HCT116 (cell line): ENCODE measurements at regions not wholly inside any gene's neighbourhood (a gene's known extent, or its start where the extent isn't known, plus 50 kb on each side); places are given as distances from the start of the nearest gene placed in this dataset.
"Not testable (repeated sequence)": the region's sequence is repeated elsewhere in the genome, so short reads cannot be mapped to it uniquely, and the experiment has no call there.

Experiments
- ATAC-seq: fragments of 200-7000 bp; cut with Tn5 transposase; 2 replicates; pipeline ENCODE4 v1.9.1; 2020; ENCODE audit warnings: mild to moderate bottlenecking, moderate library complexity
- BruUV-seq: library from RNA; stranded (reverse); fragments of 400-500 nt; replicated peaks from 2 replicates; lab custom pipeline; 2021; lab: Mats Ljungman, UMichigan
- CTCF ChIA-PET: fragments of 300-600 bp; sonication (Branson Sonifier 250); formaldehyde crosslinking; loops from one replicate; lab custom pipeline; 2021; ENCODE audit warnings: antibody characterized with exemption; lab: Charles Lee
- POLR2A ChIA-PET: fragments of 300-600, 350-600 bp; sonication (Branson Sonifier 250); formaldehyde crosslinking; loops from one replicate; lab custom pipeline; 2021; ENCODE audit warnings: antibody characterized with exemption; lab: Charles Lee
- RAD21 ChIA-PET, 2 experiments: fragments of 300-600 bp; sonication (Branson Sonifier 250); formaldehyde crosslinking; loops; one replicate each; lab custom pipeline; 2023; ENCODE audit warnings: low total read pairs in 2 of 2; ENCODE audit not compliant: uncharacterized antibody in 2 of 2, unreplicated experiment in 2 of 2, low non-redundant PET in 1 of 2; lab: Charles Lee
- DNase-seq: peaks from one replicate; pipeline ENCODE4 v3.0.0-alpha.2; 2010; ENCODE audit warnings: low read depth, low spot score
- H2AFZ ChIP-seq: fragments of 200-600 bp; shearing (Covaris generic), sonication (generic); 2 replicates; pipeline ENCODE4 v1.6.1; 2017; ENCODE audit warnings: low read depth, mixed run types, mixed read lengths, antibody characterized with exemption, low read length; ENCODE audit not compliant: poor library complexity, severe bottlenecking
- H3K27ac ChIP-seq: 2 replicates; pipeline ENCODE4 v1.5.1; 2012; ENCODE audit warnings: low read depth, low read length
- H3K27me3 ChIP-seq: fragments of 200-600 bp; sonication (generic); 2 replicates; pipeline ENCODE4 v1.6.1; 2016; ENCODE audit warnings: mixed run types, low read length, mixed read lengths; ENCODE audit not compliant: insufficient read depth
- H3K36me3 ChIP-seq, 2 experiments: fragments of 200-500 bp in 1 of 2; fragments of 200-600 bp in 1 of 2; sonication (Bioruptor generic) in 1 of 2; sonication (generic) in 1 of 2; 2 replicates each; pipeline versions ENCODE4 v1.5.1 to v1.6.1; 2014 to 2016; ENCODE audit warnings: low read length in 2 of 2, inconsistent platforms in 1 of 2, mixed read lengths in 1 of 2, mixed run types in 1 of 2; ENCODE audit not compliant: insufficient read depth in 2 of 2, control insufficient read depth in 1 of 2
- H3K4me1 ChIP-seq, 2 experiments: fragments of 200-600 bp in 1 of 2; sonication (generic) in 1 of 2; 2 replicates each; pipeline versions ENCODE4 v1.5.1 to v1.6.1; 2012 to 2017; ENCODE audit warnings: low read length in 2 of 2, inconsistent platforms in 1 of 2, mild to moderate bottlenecking in 1 of 2, mixed read lengths in 1 of 2, mixed run types in 1 of 2, moderate library complexity in 1 of 2; ENCODE audit not compliant: insufficient read depth in 2 of 2, control insufficient read depth in 1 of 2
- H3K4me2 ChIP-seq: fragments of 200-600 bp; sonication (generic); 2 replicates; pipeline ENCODE4 v1.6.1; 2017; ENCODE audit warnings: mixed run types, low read length, mixed read lengths
- H3K4me3 ChIP-seq, 2 experiments: fragments of 200-600 bp in 1 of 2; sonication (generic) in 1 of 2; replicated peaks in 1 of 2; 2 replicates each; pipeline ENCODE4 v1.5.1; 2011 to 2016; ENCODE audit warnings: low read length in 2 of 2, control low read depth in 1 of 2, low read depth in 1 of 2, mild to moderate bottlenecking in 1 of 2, mixed read lengths in 1 of 2, mixed run types in 1 of 2
- H3K79me2 ChIP-seq: fragments of 200-600 bp; sonication (generic); 2 replicates; pipeline ENCODE4 v1.6.1; 2017; ENCODE audit warnings: mild to moderate bottlenecking, mixed run types, low read length, moderate library complexity, mixed read lengths; ENCODE audit not compliant: insufficient read depth
- H3K9ac ChIP-seq: fragments of 200-600 bp; sonication (generic); 2 replicates; pipeline ENCODE4 v1.6.1; 2016; ENCODE audit warnings: low read length, mixed read lengths
- H3K9me2 ChIP-seq: fragments of 200-600 bp; sonication (generic), shearing (Covaris generic); 2 replicates; pipeline ENCODE4 v1.6.1; 2017; ENCODE audit warnings: mixed run types, mild to moderate bottlenecking, moderate library complexity; ENCODE audit not compliant: insufficient read depth
- H3K9me3 ChIP-seq, 2 experiments: fragments of 200-500 bp in 1 of 2; fragments of 200-600 bp in 1 of 2; sonication (Bioruptor generic) in 1 of 2; sonication (generic) in 1 of 2; 2 replicates each; pipeline ENCODE4 v1.6.1; 2014 to 2017; ENCODE audit warnings: low read length in 2 of 2, mixed read lengths in 2 of 2, inconsistent platforms in 1 of 2, low read depth in 1 of 2, mild to moderate bottlenecking in 1 of 2, mixed run types in 1 of 2, moderate library complexity in 1 of 2; ENCODE audit not compliant: control insufficient read depth in 1 of 2, insufficient read depth in 1 of 2
- H4K20me1 ChIP-seq: fragments of 200-600 bp; sonication (generic), shearing (Covaris generic); 2 replicates; pipeline ENCODE4 v1.6.1; 2017; ENCODE audit warnings: mixed run types, mild to moderate bottlenecking, moderate library complexity; ENCODE audit not compliant: insufficient read depth
- CEBPB ChIP-seq: IDR thresholded peaks from 2 replicates; pipeline ENCODE4 v1.6.1; 2012; ENCODE audit warnings: low read depth
- CTCF ChIP-seq, 3 experiments: fragments of 200-600 bp in 1 of 3; sonication (generic) in 1 of 3; IDR thresholded peaks in 2 of 3; conservative IDR thresholded peaks in 1 of 3; 2 replicates each; pipeline ENCODE4 v1.5.1; 2012 to 2017; ENCODE audit warnings: low read depth in 2 of 3, low read length in 2 of 3, antibody characterized with exemption in 1 of 3, borderline replicate concordance in 1 of 3, control low read depth in 1 of 3, mild to moderate bottlenecking in 1 of 3, mixed read lengths in 1 of 3, mixed run types in 1 of 3, moderate library complexity in 1 of 3; ENCODE audit not compliant: insufficient read depth in 1 of 3
- EGR1 ChIP-seq: IDR thresholded peaks from 2 replicates; pipeline ENCODE4 v1.6.1; 2012; ENCODE audit warnings: low read depth
- ELF1 ChIP-seq: IDR thresholded peaks from 2 replicates; pipeline ENCODE4 v1.6.1; 2012; ENCODE audit warnings: low read depth, borderline replicate concordance
- REST ChIP-seq: IDR thresholded peaks from 2 replicates; pipeline ENCODE4 v1.6.1; 2012; ENCODE audit warnings: low read depth
- SP1 ChIP-seq: IDR thresholded peaks from 2 replicates; pipeline ENCODE4 v1.6.1; 2012; ENCODE audit warnings: low read depth
- TCF7L2 ChIP-seq: IDR thresholded peaks from 2 replicates; pipeline ENCODE4 v1.7.0; 2011; ENCODE audit warnings: borderline replicate concordance, inconsistent platforms; ENCODE audit not compliant: insufficient read depth, insufficient read length; ENCODE audit errors: extremely low read depth
- ZFX ChIP-seq: fragments of 450-650 bp; IDR thresholded peaks from 2 replicates; pipeline ENCODE4 v1.6.1; 2017
- intact Hi-C: fragments of 100-400 bp; cut with micrococcal nuclease; formaldehyde crosslinking; loops from 2 replicates; pipeline ENCODE4 v1.10.0; 2022

- POLR2A ChIA-PET: no interaction called here
- no peaks in the 10 kb centered on the region for H3K9me3 ChIP-seq
- H3K27ac ChIP-seq: no peak overlapping the region
- ATAC-seq: no peak
- no peak overlapping the region for H2AFZ ChIP-seq
- no peak overlapping the region for H3K4me2 ChIP-seq
- H3K27me3 ChIP-seq: no peaks in the 10 kb centered on the region
- RAD21 ChIA-PET: no interaction called here
- TF ChIP-seq CTCF (IDR thresholded peaks at IDR 0.05 in 2 of 3, conservative IDR thresholded peaks at IDR 0.05 in 1 of 3; ENCODE audit: borderline replicate concordance in 1 of 3, insufficient read depth in 1 of 3, low read depth in 2 of 3, low read length in 2 of 3) (no peak), ZFX (no peak), CEBPB (no peak), EGR1 (no peak), SP1 (no peak), TCF7L2 (no peak), ELF1 (no peak), REST (no peak)
- DNase-seq: no peak
- intact Hi-C loops: no loop called here
- no peaks in the 10 kb centered on the region for H3K79me2 ChIP-seq
- H3K36me3 ChIP-seq: no peaks in the 10 kb centered on the region
- BruUV-seq: no TSS peak
- no peaks in the 10 kb centered on the region for H3K4me1 ChIP-seq
- no peak overlapping the region for H3K4me3 ChIP-seq
- CTCF ChIA-PET: no interaction called here
- no peaks in the 10 kb centered on the region for H3K9me2 ChIP-seq
- H4K20me1 ChIP-seq: no peaks in the 10 kb centered on the region
- H3K9ac ChIP-seq: no peak overlapping the region
These were observed 680.6 kb downstream of the TTLL7 start for GRCh38 chr1:83318366-83318765.

GRCh38 chr1:83315446-83315845 is 683.5 kb downstream of the TTLL7 start:
- POLR2A ChIA-PET, H2AFZ ChIP-seq, intact Hi-C loops, H3K9me2 ChIP-seq, H3K36me3 ChIP-seq, H3K4me2 ChIP-seq, RAD21 ChIA-PET, H3K79me2 ChIP-seq, H3K9ac ChIP-seq, H3K9me3 ChIP-seq, CTCF ChIA-PET, H3K4me1 ChIP-seq, H3K27me3 ChIP-seq, H3K27ac ChIP-seq, ATAC-seq, H4K20me1 ChIP-seq, DNase-seq, BruUV-seq, H3K4me3 ChIP-seq: not testable (repeated sequence)

- POLR2A ChIA-PET, H2AFZ ChIP-seq, H3K27me3 ChIP-seq, DNase-seq, RAD21 ChIA-PET, H3K9me3 ChIP-seq, CTCF ChIA-PET, ATAC-seq, H3K27ac ChIP-seq, H3K4me1 ChIP-seq, H3K4me2 ChIP-seq, H4K20me1 ChIP-seq, BruUV-seq, intact Hi-C loops, H3K79me2 ChIP-seq, H3K9me2 ChIP-seq, H3K4me3 ChIP-seq, H3K36me3 ChIP-seq, H3K9ac ChIP-seq: not testable (repeated sequence)
These were observed 688.8 kb downstream of the TTLL7 start for GRCh38 chr1:83310161-83310560.
